ENCODE measurements at regions not wholly inside any gene's neighbourhood (a gene's known extent, or its start where the extent isn't known, plus 50 kb on each side); places are given as distances from the start of the nearest gene placed in this dataset.

- no peak overlapping the region for H3K27ac ChIP-seq
- H3K4me3 ChIP-seq, result no peak overlapping the region
These were observed 183.6 kb downstream of the FOXD2 start for GRCh38 chr1:47621483-47621882.

- Histone ChIP-seq H3K27ac (no peak overlapping the region), H3K4me3 (no peak overlapping the region)
These were observed 184.1 kb downstream of the FOXD2 start for GRCh38 chr1:47621977-47622376.

- Histone ChIP-seq H3K4me3 (no peak overlapping the region), H3K27ac (no peak overlapping the region)
These were observed 185.1 kb downstream of the FOXD2 start for GRCh38 chr1:47622776-47623556.

- no peak overlapping the region for H3K27ac ChIP-seq
These were observed 185.7 kb downstream of the FOXD2 start for GRCh38 chr1:47623557-47623940.

GRCh38 chr1:47624531-47624930 is 186.7 kb downstream of the FOXD2 start:
- Histone ChIP-seq H3K27ac (no peak overlapping the region), H3K4me3 (no peak overlapping the region)

More at GRCh38 chr1:47623557-47623940, 185.7 kb downstream of the FOXD2 start:
- no peak overlapping the region for H3K4me3 ChIP-seq

GRCh38 chr1:47627016-47627415 is 189.2 kb downstream of the FOXD2 start:
- no peak overlapping the region for H3K4me3 ChIP-seq
- no peak overlapping the region for H3K27ac ChIP-seq

GRCh38 chr1:47627471-47628370 is 189.9 kb downstream of the FOXD2 start:
- Histone ChIP-seq H3K27ac (no peak overlapping the region), H3K4me3 (no peak overlapping the region)

- Histone ChIP-seq H3K4me3 (no peak overlapping the region), H3K27ac (no peak overlapping the region)
These were observed 191.4 kb downstream of the FOXD2 start for GRCh38 chr1:47629201-47629600.

GRCh38 chr1:47630346-47630745 is 192.5 kb downstream of the FOXD2 start:
- Histone ChIP-seq H3K27ac (no peak overlapping the region), H3K4me3 (no peak overlapping the region)

- Histone ChIP-seq H3K27ac (no peak overlapping the region), H3K4me3 (no peak overlapping the region)
These were observed 193.7 kb downstream of the FOXD2 start for GRCh38 chr1:47631411-47631995.

- H3K4me3 ChIP-seq, result no peak overlapping the region
- H3K27ac ChIP-seq, result no peak overlapping the region
These were observed 197.3 kb downstream of the FOXD2 start for GRCh38 chr1:47635111-47635510.

GRCh38 chr1:47635597-47635996 is 197.8 kb downstream of the FOXD2 start:
- no peak overlapping the region for H3K27ac ChIP-seq
- no peak overlapping the region for H3K4me3 ChIP-seq

GRCh38 chr1:47637111-47637685 is 199.4 kb downstream of the FOXD2 start:
- Histone ChIP-seq H3K4me3 (no peak overlapping the region), H3K27ac (no peak overlapping the region)

GRCh38 chr1:47638240-47638639 is 200.4 kb downstream of the FOXD2 start:
- H3K4me3 ChIP-seq, result no peak overlapping the region
- H3K27ac ChIP-seq, result no peak overlapping the region

GRCh38 chr1:47638713-47639112 is 200.9 kb downstream of the FOXD2 start:
- no peak overlapping the region for H3K4me3 ChIP-seq
- no peak overlapping the region for H3K27ac ChIP-seq

GRCh38 chr1:47643306-47644211 is 205.7 kb downstream of the FOXD2 start:
- no peak overlapping the region for H3K4me3 ChIP-seq
- H3K27ac ChIP-seq, result peak overlapping the region in 2 of 21 experiments; percentile 3 to 43

GRCh38 chr1:47644212-47644573 is 206.3 kb downstream of the FOXD2 start:
- Histone ChIP-seq H3K27ac (peak overlapping the region in 1 of 21 experiments; percentile 37), H3K4me3 (no peak overlapping the region)

GRCh38 chr1:47645151-47645550 is 207.3 kb downstream of the FOXD2 start:
- H3K27ac ChIP-seq, result peak overlapping the region in 3 of 21 experiments; percentile 12 to 55 (median 37)
- no peak overlapping the region for H3K4me3 ChIP-seq

- Histone ChIP-seq H3K4me3 (no peak overlapping the region), H3K27ac (no peak overlapping the region)
These were observed 208.8 kb downstream of the FOXD2 start for GRCh38 chr1:47646676-47647075.

All from skin epidermis (tissue), 12 donors.